H9 (cell line): ENCODE measurements at regions not wholly inside any gene's neighbourhood (a gene's known extent, or its start where the extent isn't known, plus 50 kb on each side); places are given as distances from the start of the nearest gene placed in this dataset.

Source experiments
- DNase-seq: peaks from one replicate; pipeline ENCODE4 v3.0.0-alpha.2; 2017
- H2AFZ ChIP-seq: one replicate; pipeline ENCODE4 v1.6.1; 2013; ENCODE audit warnings: mild to moderate bottlenecking, low read length, control low read depth, moderate library complexity
- H2AK5ac ChIP-seq: 2 replicates; pipeline ENCODE4 v1.6.1; 2013; ENCODE audit warnings: low read length, control low read depth, mixed read lengths; ENCODE audit not compliant: insufficient read length
- H2BK120ac ChIP-seq: one replicate; pipeline ENCODE4 v1.6.1; 2013; ENCODE audit warnings: low read depth, mild to moderate bottlenecking, low read length, control low read depth, inconsistent platforms; ENCODE audit not compliant: poor library complexity, severe bottlenecking
- H2BK12ac ChIP-seq: 2 replicates; pipeline ENCODE4 v1.6.1; 2013; ENCODE audit warnings: low read length, control low read depth, mixed read lengths, low read depth; ENCODE audit not compliant: insufficient read length
- H2BK15ac ChIP-seq: 2 replicates; pipeline ENCODE4 v1.6.1; 2013; ENCODE audit warnings: low read depth, low read length, control low read depth
- H2BK20ac ChIP-seq: one replicate; pipeline ENCODE4 v1.6.1; 2013; ENCODE audit warnings: low read depth, mild to moderate bottlenecking, low read length, control low read depth, inconsistent platforms; ENCODE audit not compliant: poor library complexity, severe bottlenecking
- H2BK5ac ChIP-seq: 2 replicates; pipeline ENCODE4 v1.6.1; 2013; ENCODE audit warnings: low read length, control low read depth, mixed read lengths; ENCODE audit not compliant: insufficient read length
- H3K14ac ChIP-seq: 2 replicates; pipeline ENCODE4 v1.6.1; 2013; ENCODE audit warnings: low read length, control low read depth; ENCODE audit not compliant: insufficient read depth
- H3K18ac ChIP-seq: 2 replicates; pipeline ENCODE4 v1.6.1; 2013; ENCODE audit warnings: low read depth, mild to moderate bottlenecking, mixed read lengths, low read length, control low read depth; ENCODE audit not compliant: insufficient read length
- H3K23ac ChIP-seq: 2 replicates; pipeline ENCODE4 v1.6.1; 2013; ENCODE audit warnings: low read length, control low read depth, mixed read lengths, low read depth; ENCODE audit not compliant: insufficient read length
- H3K23me2 ChIP-seq: 2 replicates; pipeline ENCODE4 v1.6.1; 2013; ENCODE audit warnings: low read depth, mild to moderate bottlenecking, mixed read lengths, low read length, control low read depth; ENCODE audit not compliant: insufficient read length, poor library complexity, severe bottlenecking
- H3K27ac ChIP-seq: 2 replicates; pipeline ENCODE4 v1.5.1; 2013; ENCODE audit warnings: low read length, control low read depth, mixed read lengths, low read depth; ENCODE audit not compliant: insufficient read length
- H3K27me3 ChIP-seq: 2 replicates; pipeline ENCODE4 v1.6.1; 2013; ENCODE audit warnings: low read length, control low read depth, inconsistent platforms; ENCODE audit not compliant: insufficient read depth
- H3K4ac ChIP-seq: 2 replicates; pipeline ENCODE4 v1.6.1; 2013; ENCODE audit warnings: low read depth, mild to moderate bottlenecking, control low read depth, inconsistent platforms, low read length, moderate library complexity
- H3K4me1 ChIP-seq: 2 replicates; pipeline ENCODE4 v1.6.1; 2013; ENCODE audit warnings: low read length, control low read depth, inconsistent platforms; ENCODE audit not compliant: insufficient read depth
- H3K4me2 ChIP-seq: 2 replicates; pipeline ENCODE4 v1.6.1; 2013; ENCODE audit warnings: low read length, control low read depth, mixed read lengths; ENCODE audit not compliant: insufficient read length, insufficient read depth
- H3K56ac ChIP-seq: 2 replicates; pipeline ENCODE4 v1.6.1; 2013; ENCODE audit warnings: low read depth, mild to moderate bottlenecking, mixed read lengths, low read length, control low read depth; ENCODE audit not compliant: insufficient read length
- H3K79me1 ChIP-seq: 2 replicates; pipeline ENCODE4 v1.6.1; 2013; ENCODE audit warnings: low read depth, mild to moderate bottlenecking, moderate library complexity, low read length, control low read depth, inconsistent platforms; ENCODE audit not compliant: insufficient read depth, poor library complexity, severe bottlenecking
- H3K79me2 ChIP-seq: 2 replicates; pipeline ENCODE4 v1.6.1; 2013; ENCODE audit warnings: low read length, control low read depth, inconsistent platforms; ENCODE audit not compliant: insufficient read depth
- H3K9ac ChIP-seq: 2 replicates; pipeline ENCODE4 v1.6.1; 2013; ENCODE audit warnings: low read length, control low read depth, mixed read lengths; ENCODE audit not compliant: insufficient read length; ENCODE audit errors: extremely low read depth
- H3K9me3 ChIP-seq: one replicate; pipeline ENCODE4 v1.6.1; 2013; ENCODE audit warnings: low read depth, low read length, inconsistent platforms; ENCODE audit not compliant: control insufficient read depth
- H3T11ph ChIP-seq: one replicate; pipeline ENCODE4 v1.6.1; 2013; ENCODE audit warnings: mild to moderate bottlenecking, low read length, control low read depth, inconsistent platforms
- H4K20me1 ChIP-seq: one replicate; pipeline ENCODE4 v1.6.1; 2013; ENCODE audit not compliant: control insufficient read depth, insufficient read length, insufficient read depth
- H4K5ac ChIP-seq: 2 replicates; pipeline ENCODE4 v1.6.1; 2013; ENCODE audit warnings: low read depth, mild to moderate bottlenecking, mixed read lengths, low read length, control low read depth; ENCODE audit not compliant: insufficient read length
- H4K8ac ChIP-seq: replicated peaks from 2 replicates; pipeline ENCODE4 v1.6.1; 2013; ENCODE audit warnings: low read length, control low read depth, mixed read lengths, low read depth; ENCODE audit not compliant: insufficient read length
- H4K91ac ChIP-seq: 2 replicates; pipeline ENCODE4 v1.6.1; 2013; ENCODE audit warnings: low read depth, mild to moderate bottlenecking, moderate library complexity, mixed read lengths, low read length, control low read depth; ENCODE audit not compliant: insufficient read length
- H3K27ac Mint-ChIP-seq, 3 experiments: 2 replicates in 2 of 3; 3 replicates in 1 of 3; pipeline ENCODE4 v1.8.0; 2020 to 2021; ENCODE audit warnings: mixed read lengths in 3 of 3, mild to moderate bottlenecking in 1 of 3, moderate library complexity in 1 of 3
- H3K27me3 Mint-ChIP-seq: 2 replicates; pipeline ENCODE4 v1.8.0; 2021; ENCODE audit warnings: low read depth, mild to moderate bottlenecking, moderate library complexity, mixed read lengths
- H3K36me3 Mint-ChIP-seq, 3 experiments: 2 replicates in 2 of 3; 3 replicates in 1 of 3; pipeline ENCODE4 v1.8.0; 2020 to 2021; ENCODE audit warnings: low read depth in 3 of 3, mixed read lengths in 3 of 3; ENCODE audit not compliant: insufficient read depth in 1 of 3
- H3K4me1 Mint-ChIP-seq, 2 experiments: 2 replicates each; pipeline ENCODE4 v1.8.0; 2020; ENCODE audit warnings: mixed read lengths in 2 of 2
- H3K4me3 Mint-ChIP-seq, 2 experiments: 2 replicates in 1 of 2; 3 replicates in 1 of 2; pipeline ENCODE4 v1.8.0; 2020 to 2021; ENCODE audit warnings: mild to moderate bottlenecking in 2 of 2, mixed read lengths in 2 of 2, moderate library complexity in 1 of 2
- H3K9me3 Mint-ChIP-seq, 2 experiments: 2 replicates in 1 of 2; 3 replicates in 1 of 2; pipeline ENCODE4 v1.8.0; 2020; ENCODE audit warnings: mild to moderate bottlenecking in 2 of 2, mixed read lengths in 2 of 2, moderate library complexity in 1 of 2
- CTCF ChIP-seq: fragments of 200-600 bp; sonication (generic); conservative IDR thresholded peaks from 3 replicates; pipeline ENCODE4 v1.8.0; 2021; ENCODE audit warnings: antibody characterized with exemption, mild to moderate bottlenecking
- WGBS: extraction: QIAGEN DNeasy Blood & Tissue Kit; methylation state at CpG from one replicate; pipeline ENCODE4 v1.1.7; 2013; ENCODE audit warnings: missing lambda C conversion rate, low lambda C conversion rate, mixed read lengths; ENCODE audit not compliant: insufficient read length; ENCODE audit errors: extremely low coverage; 5-methylcytosine and 5-hydroxymethylcytosine counted together

- H2BK5ac ChIP-seq: no peak overlapping the region
- no peaks in the 10 kb centered on the region; a peak in 1 of 7 replicates for H3K36me3 Mint-ChIP-seq
- no peak overlapping the region for H3K4ac ChIP-seq
- no peak overlapping the region for H2BK20ac ChIP-seq
- TF ChIP-seq CTCF: no peak
- H3K23ac ChIP-seq: no peak overlapping the region
- no peaks in the 10 kb centered on the region for H3K9me3 ChIP-seq
- no peak overlapping the region for H2BK15ac ChIP-seq
- no peak overlapping the region for H2AK5ac ChIP-seq
- no peak overlapping the region for H2BK12ac ChIP-seq
- H2AFZ ChIP-seq: no peak overlapping the region
- no peaks in the 10 kb centered on the region for H4K20me1 ChIP-seq
- no peak overlapping the region for H2BK120ac ChIP-seq
- H3K18ac ChIP-seq: no peak overlapping the region
- peaks cover 11% of the 10 kb centered on the region for H3K27me3 Mint-ChIP-seq
- H3K27ac Mint-ChIP-seq: no peak overlapping the region
- no peak overlapping the region for H4K8ac ChIP-seq
- no peaks in the 10 kb centered on the region for H3K4me1 ChIP-seq
- no peaks in the 10 kb centered on the region for H3K23me2 ChIP-seq
- H3K79me1 ChIP-seq: no peaks in the 10 kb centered on the region
- no peak for DNase-seq
- no peaks in the 10 kb centered on the region for H3K79me2 ChIP-seq
- no peak overlapping the region for H3K4me2 ChIP-seq
- H3K9me3 Mint-ChIP-seq: no peaks in the 10 kb centered on the region
- H3K27ac ChIP-seq: no peak overlapping the region
- H4K5ac ChIP-seq: no peak overlapping the region
- H3T11ph ChIP-seq: no peak overlapping the region
- H3K14ac ChIP-seq: no peak overlapping the region
- peaks cover 10 to 11% of the 10 kb centered on the region in 2 experiments for H3K4me1 Mint-ChIP-seq
- no peak overlapping the region for H4K91ac ChIP-seq
- no CpG with 5 or more reads among the region's 2 CpGs for WGBS
- no peak overlapping the region for H3K56ac ChIP-seq
- H3K4me3 Mint-ChIP-seq: no peak overlapping the region
- no peaks in the 10 kb centered on the region for H3K27me3 ChIP-seq
- H3K9ac ChIP-seq: no peak overlapping the region
Observed at GRCh38 chr14:21725250-21725649, 51.6 kb upstream of the OR4E1 start.
